ENCODE measurements at regions not wholly inside any gene's neighbourhood (a gene's known extent, or its start where the extent isn't known, plus 50 kb on each side); places are given as distances from the start of the nearest gene placed in this dataset.

- TF ChIP-seq CTCF (IDR thresholded peaks at IDR 0.05) (no peak), POLR2A (IDR thresholded peaks at IDR 0.05) (no peak)
Observed at GRCh38 chr3:162719684-162720341, 1223.2 kb downstream of the OTOL1 start.

All from body of pancreas (tissue), 4 donors.